K562 (cell line): ENCODE measurements at regions not wholly inside any gene's neighbourhood (a gene's known extent, or its start where the extent isn't known, plus 50 kb on each side); places are given as distances from the start of the nearest gene placed in this dataset.
"Not testable (repeated sequence)": the region's sequence is repeated elsewhere in the genome, so short reads cannot be mapped to it uniquely, and the experiment has no call there.

Source experiments
- ATAC-seq: fragments of 200-7000 bp; cut with Tn5 transposase; 3 replicates; pipeline ENCODE4 v1.9.1; 2020; ENCODE audit warnings: moderate library complexity
- BruUV-seq: library from RNA; stranded (reverse); fragments of 400-500 nt; replicated peaks from 2 replicates; lab custom pipeline; 2021; lab: Mats Ljungman, UMichigan
- CTCF ChIA-PET: fragments of 300-600 bp; formaldehyde crosslinking; extraction: SDS; loops from one replicate; lab custom pipeline; 2021; ENCODE audit warnings: low intra/inter-chr PET ratio; lab: Yijun Ruan, JAX
- POLR2A ChIA-PET: fragments of 300-600, 350-650 bp; sonication (Branson Sonifier 250); formaldehyde crosslinking; extraction: SDS; loops from one replicate; lab custom pipeline; 2021; ENCODE audit warnings: antibody characterized with exemption, inconsistent platforms; lab: Yijun Ruan, JAX
- DNase-seq, 4 experiments: peaks; one replicate each; pipeline versions ENCODE4 v3.0.0 to v3.0.0-alpha.2; 2011 to 2018; ENCODE audit warnings: low spot score in 3 of 4, mixed read lengths in 3 of 4; ENCODE audit errors: extremely low read depth in 1 of 4
- FAIRE-seq: peaks from 2 replicates; lab custom pipeline; 2011; peaks lifted over from hg19 to GRCh38; lab: Jason Lieb, UNC
- H2AFZ ChIP-seq: 2 replicates; pipeline ENCODE4 v1.6.0; 2011; ENCODE audit warnings: low read depth, low read length, control low read depth, inconsistent platforms
- H3K27ac ChIP-seq: fragments of 200-600 bp; 3 replicates; pipeline ENCODE4 v1.8.0; 2011; ENCODE audit warnings: low read depth, mild to moderate bottlenecking, control low read depth, inconsistent platforms, low read length, moderate library complexity, mixed read lengths; ENCODE audit errors: extremely low read depth
- H3K27me3 ChIP-seq, 2 experiments: fragments of 300-600 bp in 1 of 2; 2 replicates in 1 of 2; 3 replicates in 1 of 2; pipeline versions ENCODE4 v1.6.0 to v1.8.0; 2011; ENCODE audit warnings: inconsistent platforms in 2 of 2, low read length in 2 of 2, mild to moderate bottlenecking in 1 of 2, mixed read lengths in 1 of 2, moderate library complexity in 1 of 2; ENCODE audit not compliant: control insufficient read depth in 2 of 2, insufficient read depth in 2 of 2
- H3K36me3 ChIP-seq: fragments of 300-600 bp; 3 replicates; pipeline ENCODE4 v1.8.0; 2011; ENCODE audit warnings: mild to moderate bottlenecking, low read length, inconsistent platforms; ENCODE audit not compliant: control insufficient read depth, insufficient read depth
- H3K4me1 ChIP-seq, 2 experiments: fragments of 200-600 bp in 1 of 2; replicated peaks in 1 of 2; 2 replicates in 1 of 2; 3 replicates in 1 of 2; pipeline versions ENCODE4 v1.5.1 to v1.8.0; 2011; ENCODE audit warnings: inconsistent platforms in 2 of 2, low read length in 2 of 2, mild to moderate bottlenecking in 1 of 2, mixed read lengths in 1 of 2, moderate library complexity in 1 of 2; ENCODE audit not compliant: control insufficient read depth in 2 of 2, insufficient read depth in 2 of 2
- H3K4me2 ChIP-seq: 2 replicates; pipeline ENCODE4 v1.6.1; 2011; ENCODE audit warnings: low read length, control low read depth, inconsistent platforms, mixed read lengths; ENCODE audit not compliant: insufficient read depth
- H3K4me3 ChIP-seq: fragments of 200-600 bp; sonication (generic), shearing (Covaris generic); 2 replicates; pipeline ENCODE4 v1.5.1; 2016; ENCODE audit warnings: control low read depth, inconsistent platforms
- H3K79me2 ChIP-seq: fragments of 200-600 bp; 3 replicates; pipeline ENCODE4 v1.8.0; 2011; ENCODE audit warnings: low read length, inconsistent platforms; ENCODE audit not compliant: control insufficient read depth, insufficient read depth
- H3K9ac ChIP-seq, 2 experiments: 2 replicates each; pipeline versions ENCODE4 v1.6.0 to v1.6.1; 2011; ENCODE audit warnings: low read depth in 2 of 2, low read length in 2 of 2, control low read depth in 1 of 2, inconsistent platforms in 1 of 2, mild to moderate bottlenecking in 1 of 2, mixed read lengths in 1 of 2; ENCODE audit not compliant: insufficient read depth in 1 of 2
- H3K9me1 ChIP-seq: one replicate; pipeline ENCODE4 v1.6.0; 2011; ENCODE audit warnings: inconsistent platforms, mild to moderate bottlenecking, low read length, moderate library complexity; ENCODE audit not compliant: control insufficient read depth, insufficient read depth
- H3K9me3 ChIP-seq: replicated peaks from 2 replicates; pipeline ENCODE4 v1.5.1; 2011; ENCODE audit warnings: low read depth, low read length, inconsistent platforms; ENCODE audit not compliant: control insufficient read depth, insufficient read depth
- H4K20me1 ChIP-seq: replicated peaks from 2 replicates; pipeline ENCODE4 v1.6.1; 2011; ENCODE audit warnings: low read length, inconsistent platforms, mixed read lengths; ENCODE audit not compliant: control insufficient read depth, insufficient read depth
- ESRRA ChIP-seq: fragments of 450-650 bp; IDR thresholded peaks from 2 replicates; pipeline ENCODE4 v1.6.1; 2014; ENCODE audit warnings: low read depth, mild to moderate bottlenecking, moderate library complexity, borderline replicate concordance
- ZNF146 ChIP-seq: IDR thresholded peaks from one replicate; pipeline ENCODE4 v1.6.1; 2018; ENCODE audit warnings: missing compliant biosample characterization; ENCODE audit not compliant: unreplicated experiment
- ZNF274 ChIP-seq: IDR thresholded peaks from 2 replicates; pipeline ENCODE4 v1.6.1; 2011; ENCODE audit warnings: low read depth, mild to moderate bottlenecking, low read length, moderate library complexity, borderline replicate concordance
- WGBS: fragments of 100-300 bp; shearing (Covaris generic); methylation state at CpG from one replicate; pipeline ENCODE4 v1.1.6; 2016; ENCODE audit warnings: low coverage, mixed read lengths; ENCODE audit not compliant: insufficient coverage; ENCODE audit errors: missing lambda C conversion rate; 5-methylcytosine and 5-hydroxymethylcytosine counted together
- in situ Hi-C: fragments of 300-500 bp; cut with MboI; formaldehyde crosslinking; loops from 4 replicates; pipeline ENCODE4 v1.15.0; 2018; ENCODE audit warnings: inconsistent platforms, mixed read lengths
- intact Hi-C: fragments of 100-400 bp; cut with micrococcal nuclease; formaldehyde crosslinking; loops from 2 replicates; pipeline ENCODE4 v1.14.2; 2022

DNA sequence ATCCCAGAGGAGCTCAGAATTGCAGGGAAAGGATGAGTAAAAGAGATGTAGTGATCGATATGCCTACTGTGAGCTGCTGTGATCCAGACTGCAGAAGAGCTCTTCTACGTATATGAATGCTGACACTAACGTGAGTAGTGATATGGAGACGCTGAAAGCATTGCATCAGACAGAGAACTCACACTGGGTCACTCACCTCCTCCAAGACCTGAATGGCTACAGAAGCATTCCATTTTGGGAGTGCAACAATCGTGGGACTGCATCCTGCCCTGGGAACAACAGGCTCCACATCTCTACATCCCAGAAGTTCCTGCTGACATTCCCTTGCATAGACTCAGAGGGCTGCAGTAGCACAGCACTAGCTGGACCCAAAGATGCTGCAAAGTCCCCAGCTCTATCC, 755.9 kb upstream of the MEF2C start:
- no peaks in the 10 kb centered on the region for H4K20me1 ChIP-seq
- H3K79me2 ChIP-seq, result no peaks in the 10 kb centered on the region
- no peak for FAIRE-seq
- H3K27ac ChIP-seq, result no peak overlapping the region
- H3K4me1 ChIP-seq, result no peaks in the 10 kb centered on the region
- TF ChIP-seq ESRRA, result no peak
- peak; percentile 46; the same call in 1 of the 2 replicates for TF ChIP-seq ZNF274
- TF ChIP-seq ZNF146 (CRISPR knock-in tag), result no peak
- H3K9me3 ChIP-seq, result no peaks in the 10 kb centered on the region
- no peak overlapping the region for H3K4me3 ChIP-seq
- POLR2A ChIA-PET, result no interaction called here
- DNase-seq, result no peak
- H2AFZ ChIP-seq, result no peak overlapping the region
- BruUV-seq, result no TSS peak
- H3K9me1 ChIP-seq, result no peaks in the 10 kb centered on the region
- no peak for ATAC-seq
- H3K4me2 ChIP-seq, result no peak overlapping the region
- WGBS, result 2% methylated on average over 5 of the region's 5 CpGs
- H3K27me3 ChIP-seq, result no peaks in the 10 kb centered on the region
- intact Hi-C loops, result no loop called here
- H3K36me3 ChIP-seq, result no peaks in the 10 kb centered on the region
- CTCF ChIA-PET, result no interaction called here
- in situ Hi-C loops, result no loop called here
- H3K9ac ChIP-seq, result no peak overlapping the region

GRCh38 chr5:89634176-89634575, 751.2 kb upstream of the MEF2C start:
- H3K36me3 ChIP-seq, CTCF ChIA-PET, H3K9me1 ChIP-seq, H3K4me2 ChIP-seq, DNase-seq, H3K9me3 ChIP-seq, in situ Hi-C loops, intact Hi-C loops, H2AFZ ChIP-seq, H3K4me3 ChIP-seq, FAIRE-seq, H3K27ac ChIP-seq, H3K9ac ChIP-seq, POLR2A ChIA-PET, H3K4me1 ChIP-seq, ATAC-seq, BruUV-seq, H4K20me1 ChIP-seq, H3K79me2 ChIP-seq, H3K27me3 ChIP-seq: not testable (repeated sequence)
- WGBS, result 4% methylated on average over 3 of the region's 3 CpGs
